CD8-positive, alpha-beta memory T cell (primary cell): ENCODE measurements at regions not wholly inside any gene's neighbourhood (a gene's known extent, or its start where the extent isn't known, plus 50 kb on each side); places are given as distances from the start of the nearest gene placed in this dataset.
A peak's percentile ranks its signal among the peaks of the same experiment; 100 is the strongest.

Source experiments
- CTCF ChIA-PET: fragments of 350-600 bp; sonication (Branson Sonifier 250); formaldehyde crosslinking; loops from one replicate; lab custom pipeline; 2021; ENCODE audit warnings: antibody characterized with exemption; lab: Charles Lee
- POLR2A ChIA-PET: fragments of 350-600 bp; sonication (Branson Sonifier 250); formaldehyde crosslinking; loops from one replicate; lab custom pipeline; 2021; ENCODE audit warnings: antibody characterized with exemption; lab: Charles Lee
- DNase-seq, 5 donors: peaks; one replicate each; pipeline versions ENCODE4 v3.0.0 to v3.0.0-alpha.2; 2020 to 2022; ENCODE audit warnings: mixed read lengths in 1 of 5
- H3K27ac ChIP-seq: one replicate; pipeline ENCODE4 v1.7.0; 2013; ENCODE audit warnings: low read depth, mild to moderate bottlenecking, low read length, moderate library complexity
- H3K27me3 ChIP-seq: 2 replicates; pipeline ENCODE4 v1.7.0; 2013; ENCODE audit warnings: low read length, mild to moderate bottlenecking; ENCODE audit not compliant: insufficient read depth, poor library complexity, severe bottlenecking
- H3K36me3 ChIP-seq: 2 replicates; pipeline ENCODE4 v1.7.0; 2013; ENCODE audit warnings: mild to moderate bottlenecking, low read length, moderate library complexity; ENCODE audit not compliant: insufficient read depth
- H3K4me1 ChIP-seq: 2 replicates; pipeline ENCODE4 v1.7.0; 2013; ENCODE audit warnings: mild to moderate bottlenecking, low read length, moderate library complexity; ENCODE audit not compliant: insufficient read depth
- H3K4me3 ChIP-seq: 2 replicates; pipeline ENCODE4 v1.7.0; 2013; ENCODE audit warnings: mild to moderate bottlenecking, low read length
- H3K9me3 ChIP-seq: 2 replicates; pipeline ENCODE4 v1.7.0; 2013; ENCODE audit warnings: mild to moderate bottlenecking, low read length
- H3K27ac Mint-ChIP-seq, 8 donors: one replicate each; pipeline ENCODE4 v1.8.0; 2020 to 2021; ENCODE audit warnings: mixed read lengths in 8 of 8, mild to moderate bottlenecking in 6 of 8, inconsistent platforms in 3 of 8, moderate library complexity in 3 of 8
- H3K27me3 Mint-ChIP-seq, 2 donors: one replicate each; pipeline ENCODE4 v1.8.0; 2020 to 2021; ENCODE audit warnings: mixed read lengths in 2 of 2, mild to moderate bottlenecking in 1 of 2, moderate library complexity in 1 of 2
- H3K36me3 Mint-ChIP-seq, 3 donors: one replicate each; pipeline ENCODE4 v1.8.0; 2020 to 2021; ENCODE audit warnings: mixed read lengths in 3 of 3, inconsistent platforms in 1 of 3, mild to moderate bottlenecking in 1 of 3
- H3K4me1 Mint-ChIP-seq, 3 donors: one replicate each; pipeline ENCODE4 v1.8.0; 2020 to 2021; ENCODE audit warnings: mixed read lengths in 3 of 3, inconsistent platforms in 1 of 3, mild to moderate bottlenecking in 1 of 3
- H3K4me3 Mint-ChIP-seq, 7 donors: one replicate each; pipeline ENCODE4 v1.8.0; 2020 to 2021; ENCODE audit warnings: mixed read lengths in 7 of 7, mild to moderate bottlenecking in 6 of 7, moderate library complexity in 4 of 7, inconsistent platforms in 2 of 7
- H3K9me3 Mint-ChIP-seq, 5 donors: one replicate each; pipeline ENCODE4 v1.8.0; 2020 to 2022; ENCODE audit warnings: mixed read lengths in 5 of 5, mild to moderate bottlenecking in 3 of 5, moderate library complexity in 2 of 5, inconsistent platforms in 1 of 5

DNA sequence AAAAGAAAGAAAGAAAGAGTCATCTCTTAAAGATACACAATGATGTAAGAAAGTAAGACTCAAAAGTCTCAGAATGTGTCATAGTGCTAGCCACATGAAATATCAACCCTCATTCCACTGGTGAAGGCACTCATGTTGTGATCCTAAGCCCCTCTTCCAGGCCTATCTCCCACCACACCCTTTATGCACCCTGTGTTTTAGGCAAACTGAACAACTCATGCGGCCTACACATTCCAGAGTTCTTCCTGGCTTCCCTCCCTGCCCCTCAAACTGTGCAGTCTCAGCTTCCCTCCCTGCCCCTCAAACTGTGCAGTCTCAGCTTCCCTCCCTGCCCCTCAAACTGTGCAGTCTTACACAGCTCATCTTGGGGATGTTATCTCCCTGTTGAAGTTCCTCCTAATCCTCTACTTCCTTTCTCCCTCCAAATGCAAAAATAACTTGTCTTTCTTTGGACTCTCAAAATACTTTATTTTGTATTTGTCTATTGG lies 69.0 kb upstream of the FNDC3B start:
- H3K27me3 ChIP-seq, result no peaks in the 10 kb centered on the region
- H3K36me3 Mint-ChIP-seq, result no peaks in the 10 kb centered on the region
- H3K4me3 Mint-ChIP-seq, result no peak overlapping the region
- H3K4me1 Mint-ChIP-seq, result no peaks in the 10 kb centered on the region
- no peaks in the 10 kb centered on the region for H3K9me3 ChIP-seq
- H3K4me3 ChIP-seq, result no peak overlapping the region
- DNase-seq, result no peak
- no peaks in the 10 kb centered on the region for H3K36me3 ChIP-seq
- H3K27me3 Mint-ChIP-seq, result peaks cover 0 to 3% of the 10 kb centered on the region in 2 donors
- H3K27ac ChIP-seq, result no peak overlapping the region
- ChIA-PET POLR2A (no interaction called here), CTCF (no interaction called here)
- H3K27ac Mint-ChIP-seq, result peak overlapping the region in 1 of 8 donors; percentile 13
- H3K9me3 Mint-ChIP-seq, result no peaks in the 10 kb centered on the region
- peaks cover 3% of the 10 kb centered on the region for H3K4me1 ChIP-seq

- Mint-ChIP-seq H3K27me3 (no peaks in the 10 kb centered on the region), H3K36me3 (no peaks in the 10 kb centered on the region), H3K4me1 (no peaks in the 10 kb centered on the region), H3K9me3 (no peaks in the 10 kb centered on the region), H3K4me3 (no peak overlapping the region), H3K27ac (no peak overlapping the region)
- Histone ChIP-seq H3K27me3 (no peaks in the 10 kb centered on the region), H3K27ac (no peak overlapping the region), H3K36me3 (no peaks in the 10 kb centered on the region), H3K9me3 (no peaks in the 10 kb centered on the region), H3K4me3 (no peak overlapping the region), H3K4me1 (peaks cover 3% of the 10 kb centered on the region)
- no peak for DNase-seq
- ChIA-PET POLR2A (no interaction called here), CTCF (no interaction called here)
Measured at GRCh38 chr3:171971919-171972514, 67.4 kb upstream of the FNDC3B start.

GRCh38 chr3:171972871-171973348 lies 66.5 kb upstream of the FNDC3B start:
- Histone ChIP-seq H3K36me3 (no peaks in the 10 kb centered on the region), H3K9me3 (no peaks in the 10 kb centered on the region), H3K4me1 (peaks cover 3% of the 10 kb centered on the region), H3K27me3 (no peaks in the 10 kb centered on the region), H3K27ac (no peak overlapping the region), H3K4me3 (no peak overlapping the region)
- CTCF ChIA-PET, result no interaction called here
- no peak overlapping the region for H3K4me3 Mint-ChIP-seq
- POLR2A ChIA-PET, result no interaction called here
- H3K27me3 Mint-ChIP-seq, result no peaks in the 10 kb centered on the region
- no peaks in the 10 kb centered on the region for H3K4me1 Mint-ChIP-seq
- H3K36me3 Mint-ChIP-seq, result no peaks in the 10 kb centered on the region
- H3K9me3 Mint-ChIP-seq, result no peaks in the 10 kb centered on the region
- no peak overlapping the region for H3K27ac Mint-ChIP-seq
- no peak for DNase-seq

GRCh38 chr3:171974986-171975837 lies 64.2 kb upstream of the FNDC3B start:
- H3K4me1 ChIP-seq, result peaks cover 4% of the 10 kb centered on the region
- POLR2A ChIA-PET, result no interaction called here

GRCh38 chr3:171976526-171976925 lies 62.9 kb upstream of the FNDC3B start:
- POLR2A ChIA-PET, result no interaction called here
- H3K36me3 Mint-ChIP-seq, result no peaks in the 10 kb centered on the region
- no peaks in the 10 kb centered on the region for H3K27me3 Mint-ChIP-seq
- peaks cover 9 to 11% (median 11%) of the 10 kb centered on the region in 3 donors for H3K4me1 Mint-ChIP-seq
- Histone ChIP-seq H3K27me3 (no peaks in the 10 kb centered on the region), H3K4me1 (peaks cover 14% of the 10 kb centered on the region), H3K27ac (no peak overlapping the region), H3K36me3 (no peaks in the 10 kb centered on the region), H3K9me3 (no peaks in the 10 kb centered on the region), H3K4me3 (no peak overlapping the region)
- no peaks in the 10 kb centered on the region for H3K9me3 Mint-ChIP-seq
- H3K27ac Mint-ChIP-seq, result no peak overlapping the region
- no peak overlapping the region for H3K4me3 Mint-ChIP-seq
- CTCF ChIA-PET, result no interaction called here
- no peak for DNase-seq

More at GRCh38 chr3:171974986-171975837, 64.2 kb upstream of the FNDC3B start:
- Mint-ChIP-seq H3K4me1 (peaks cover 2% of the 10 kb centered on the region in 3 donors), H3K4me3 (no peak overlapping the region), H3K36me3 (no peaks in the 10 kb centered on the region), H3K27me3 (no peaks in the 10 kb centered on the region), H3K27ac (no peak overlapping the region), H3K9me3 (no peaks in the 10 kb centered on the region)
- H3K27me3 ChIP-seq, result no peaks in the 10 kb centered on the region
- H3K36me3 ChIP-seq, result no peaks in the 10 kb centered on the region
- DNase-seq, result no peak
- H3K4me3 ChIP-seq, result no peak overlapping the region
- CTCF ChIA-PET, result no interaction called here
- H3K27ac ChIP-seq, result no peak overlapping the region
- H3K9me3 ChIP-seq, result no peaks in the 10 kb centered on the region

GRCh38 chr3:171977441-171977840 lies 61.9 kb upstream of the FNDC3B start:
- H3K27ac Mint-ChIP-seq, result no peak overlapping the region
- no peaks in the 10 kb centered on the region for H3K9me3 Mint-ChIP-seq
- DNase-seq, result no peak
- Histone ChIP-seq H3K36me3 (no peaks in the 10 kb centered on the region), H3K27me3 (no peaks in the 10 kb centered on the region), H3K4me3 (no peak overlapping the region), H3K4me1 (peaks cover 14% of the 10 kb centered on the region), H3K27ac (peak overlapping the region; percentile 14), H3K9me3 (no peaks in the 10 kb centered on the region)
- H3K4me3 Mint-ChIP-seq, result no peak overlapping the region
- peaks cover 9 to 11% (median 11%) of the 10 kb centered on the region in 3 donors for H3K4me1 Mint-ChIP-seq
- H3K27me3 Mint-ChIP-seq, result no peaks in the 10 kb centered on the region
- POLR2A ChIA-PET, result no interaction called here
- no peaks in the 10 kb centered on the region for H3K36me3 Mint-ChIP-seq
- CTCF ChIA-PET, result no interaction called here

- Histone ChIP-seq H3K9me3 (no peaks in the 10 kb centered on the region), H3K27me3 (no peaks in the 10 kb centered on the region), H3K27ac (peak overlapping the region; percentile 14), H3K4me1 (peaks cover 14% of the 10 kb centered on the region), H3K36me3 (no peaks in the 10 kb centered on the region), H3K4me3 (no peak overlapping the region)
- no peaks in the 10 kb centered on the region for H3K36me3 Mint-ChIP-seq
- H3K4me1 Mint-ChIP-seq, result peaks cover 9 to 11% (median 11%) of the 10 kb centered on the region in 3 donors
- POLR2A ChIA-PET, result no interaction called here
- no peaks in the 10 kb centered on the region for H3K27me3 Mint-ChIP-seq
- H3K9me3 Mint-ChIP-seq, result no peaks in the 10 kb centered on the region
- H3K27ac Mint-ChIP-seq, result peak overlapping the region in 1 of 8 donors; percentile 31
- CTCF ChIA-PET, result no interaction called here
- H3K4me3 Mint-ChIP-seq, result no peak overlapping the region
- DNase-seq, result no peak
Measured at GRCh38 chr3:171977860-171978259, 61.5 kb upstream of the FNDC3B start.

- no peak for DNase-seq
- H3K4me3 ChIP-seq, result no peak overlapping the region
- ChIA-PET POLR2A (no interaction called here), CTCF (no interaction called here)
- H3K27ac Mint-ChIP-seq, result no peak overlapping the region
- H3K4me3 Mint-ChIP-seq, result no peak overlapping the region
- H3K27me3 Mint-ChIP-seq, result no peaks in the 10 kb centered on the region
- no peaks in the 10 kb centered on the region for H3K9me3 ChIP-seq
- no peaks in the 10 kb centered on the region for H3K36me3 ChIP-seq
- H3K27me3 ChIP-seq, result no peaks in the 10 kb centered on the region
- H3K27ac ChIP-seq, result no peak overlapping the region
- H3K9me3 Mint-ChIP-seq, result no peaks in the 10 kb centered on the region
- H3K36me3 Mint-ChIP-seq, result no peaks in the 10 kb centered on the region
- H3K4me1 Mint-ChIP-seq, result peaks cover 9 to 11% (median 11%) of the 10 kb centered on the region in 3 donors
- peaks cover 14% of the 10 kb centered on the region for H3K4me1 ChIP-seq
Measured at GRCh38 chr3:171978390-171978789, 61.0 kb upstream of the FNDC3B start.
